Coronary artery (tissue), 2 donors: ENCODE measurements at regions not wholly inside any gene's neighbourhood (a gene's known extent, or its start where the extent isn't known, plus 50 kb on each side); places are given as distances from the start of the nearest gene placed in this dataset.

Experiments
- DNase-seq: peaks from one replicate; pipeline ENCODE4 v3.0.0-alpha.2; 2017; ENCODE audit warnings: low spot score
- H3K27ac ChIP-seq, 2 donors: fragments of 200-600 bp; sonication (generic); one replicate each; pipeline ENCODE4 v1.5.1; 2016 to 2019
- H3K4me3 ChIP-seq: fragments of 200-600 bp; sonication (generic); 2 replicates; pipeline ENCODE4 v1.5.1; 2016; ENCODE audit warnings: mild to moderate bottlenecking, moderate library complexity
- TF ChIP-seq, protein P1 (sequence below): fragments of 200-600 bp; sonication (generic); IDR thresholded peaks from one replicate; pipeline ENCODE4 v1.5.1; 2019; ENCODE audit warnings: antibody characterized with exemption

GRCh38 chr1:147824001-147824400, 63.6 kb upstream of the GJA5 start:
- DNase-seq = no peak
- no peak overlapping the region for H3K4me3 ChIP-seq
- no peak overlapping the region for H3K27ac ChIP-seq
- TF ChIP-seq, protein P1, sequence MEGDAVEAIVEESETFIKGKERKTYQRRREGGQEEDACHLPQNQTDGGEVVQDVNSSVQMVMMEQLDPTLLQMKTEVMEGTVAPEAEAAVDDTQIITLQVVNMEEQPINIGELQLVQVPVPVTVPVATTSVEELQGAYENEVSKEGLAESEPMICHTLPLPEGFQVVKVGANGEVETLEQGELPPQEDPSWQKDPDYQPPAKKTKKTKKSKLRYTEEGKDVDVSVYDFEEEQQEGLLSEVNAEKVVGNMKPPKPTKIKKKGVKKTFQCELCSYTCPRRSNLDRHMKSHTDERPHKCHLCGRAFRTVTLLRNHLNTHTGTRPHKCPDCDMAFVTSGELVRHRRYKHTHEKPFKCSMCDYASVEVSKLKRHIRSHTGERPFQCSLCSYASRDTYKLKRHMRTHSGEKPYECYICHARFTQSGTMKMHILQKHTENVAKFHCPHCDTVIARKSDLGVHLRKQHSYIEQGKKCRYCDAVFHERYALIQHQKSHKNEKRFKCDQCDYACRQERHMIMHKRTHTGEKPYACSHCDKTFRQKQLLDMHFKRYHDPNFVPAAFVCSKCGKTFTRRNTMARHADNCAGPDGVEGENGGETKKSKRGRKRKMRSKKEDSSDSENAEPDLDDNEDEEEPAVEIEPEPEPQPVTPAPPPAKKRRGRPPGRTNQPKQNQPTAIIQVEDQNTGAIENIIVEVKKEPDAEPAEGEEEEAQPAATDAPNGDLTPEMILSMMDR = no peak

GRCh38 chr1:147824798-147825197, 64.4 kb upstream of the GJA5 start:
- TF ChIP-seq, protein P1 = no peak
- Histone ChIP-seq H3K27ac (no peak overlapping the region), H3K4me3 (no peak overlapping the region)
- no peak for DNase-seq

DNA sequence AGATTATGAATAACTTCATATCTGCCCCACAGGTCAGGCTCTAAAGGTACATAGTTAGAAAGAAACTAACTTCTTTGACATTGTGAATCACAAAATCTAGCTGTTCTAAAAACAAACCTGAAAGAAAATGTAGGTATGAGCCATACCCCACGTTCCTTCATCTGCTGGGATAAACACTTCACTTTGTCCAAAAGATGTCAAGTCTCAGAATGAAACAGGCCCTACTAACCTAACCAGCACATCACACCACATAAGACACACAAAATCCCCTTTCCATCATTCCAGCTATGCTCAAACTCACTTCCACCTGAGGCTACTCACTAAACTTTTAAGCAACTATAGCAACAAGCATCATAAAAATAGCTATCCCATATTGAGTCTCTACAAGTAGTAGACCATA, 65.2 kb upstream of the GJA5 start:
- H3K27ac ChIP-seq = no peak overlapping the region
- TF ChIP-seq, protein P1 = no peak
- no peak overlapping the region for H3K4me3 ChIP-seq
- DNase-seq = no peak

DNA sequence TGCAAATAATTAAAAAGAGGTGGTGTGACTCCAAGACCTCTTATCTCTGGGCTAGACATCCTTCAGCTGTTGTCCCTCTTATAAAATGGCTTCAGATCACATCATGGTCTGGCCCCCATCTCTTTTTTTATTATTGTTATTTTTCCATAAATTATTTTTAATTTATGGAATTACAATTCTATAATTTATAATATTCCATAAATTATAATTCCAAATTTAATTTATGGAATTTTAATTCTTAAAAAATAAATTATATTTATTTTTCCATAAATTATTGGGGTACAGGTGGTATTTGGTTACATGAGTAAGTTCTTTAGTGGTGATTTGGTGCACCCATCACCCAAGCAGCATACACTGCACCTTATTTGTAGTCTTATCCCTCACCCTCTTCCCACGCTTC, 65.9 kb upstream of the GJA5 start:
- Histone ChIP-seq H3K27ac (no peak overlapping the region), H3K4me3 (no peak overlapping the region)
- TF ChIP-seq, protein P1 = no peak
- DNase-seq = no peak

- TF ChIP-seq, protein P1 = no peak
- no peak overlapping the region for H3K4me3 ChIP-seq
- H3K27ac ChIP-seq = no peak overlapping the region
- DNase-seq = no peak
Measured at GRCh38 chr1:147833231-147833860, 69.2 kb upstream of the GJA8 start.

GRCh38 chr1:147834181-147834580, 68.4 kb upstream of the GJA8 start:
- Histone ChIP-seq H3K27ac (no peak overlapping the region), H3K4me3 (no peak overlapping the region)
- TF ChIP-seq, protein P1 = no peak
- no peak for DNase-seq

- no peak overlapping the region for H3K27ac ChIP-seq
- no peak for DNase-seq
- TF ChIP-seq, protein P1 = no peak
- no peak overlapping the region for H3K4me3 ChIP-seq
Measured at GRCh38 chr1:147834810-147835209, 67.8 kb upstream of the GJA8 start.
